OCI-LY1 (cell line): ENCODE measurements at regions not wholly inside any gene's neighbourhood (a gene's known extent, or its start where the extent isn't known, plus 50 kb on each side); places are given as distances from the start of the nearest gene placed in this dataset.

Experiments used
- CTCF ChIP-seq: fragments of 200-600 bp; sonication (generic), shearing (Covaris generic); IDR thresholded peaks from 2 replicates; pipeline ENCODE4 v1.5.1; 2017; ENCODE audit warnings: mild to moderate bottlenecking, antibody characterized with exemption, low read length, moderate library complexity, mixed read lengths
- EZH2 ChIP-seq: fragments of 200-600 bp; sonication (generic), shearing (Covaris generic); IDR thresholded peaks from 2 replicates; pipeline ENCODE4 v1.8.0; 2017; ENCODE audit warnings: borderline replicate concordance, mixed run types, mild to moderate bottlenecking, antibody characterized with exemption, low read length, moderate library complexity, mixed read lengths

- no peak for TF ChIP-seq CTCF
- TF ChIP-seq EZH2 = no peak
Observed at GRCh38 chr7:18206331-18206730, 178.7 kb upstream of the PRPS1L1 start.
